Colonic mucosa (tissue), 4 donors: ENCODE measurements at regions not wholly inside any gene's neighbourhood (a gene's known extent, or its start where the extent isn't known, plus 50 kb on each side); places are given as distances from the start of the nearest gene placed in this dataset.

Source experiments
- DNase-seq: peaks from one replicate; pipeline ENCODE4 v3.0.0-alpha.2; 2020
- H3K27ac ChIP-seq: fragments of 200-600 bp; one replicate; pipeline ENCODE4 v1.8.0; 2021
- H3K27me3 ChIP-seq: fragments of 200-600 bp; one replicate; pipeline ENCODE4 v1.8.0; 2021
- H3K36me3 ChIP-seq: fragments of 200-600 bp; one replicate; pipeline ENCODE4 v1.8.0; 2021
- H3K4me1 ChIP-seq: fragments of 200-600 bp; one replicate; pipeline ENCODE4 v1.8.0; 2021; ENCODE audit warnings: mild to moderate bottlenecking
- H3K4me3 ChIP-seq: fragments of 200-600 bp; one replicate; pipeline ENCODE4 v1.8.0; 2021
- H3K9ac ChIP-seq, 2 donors: one replicate each; pipeline ENCODE4 v1.7.0; 2013; ENCODE audit warnings: control low read depth in 2 of 2, low read depth in 2 of 2, low read length in 2 of 2
- H3K9me3 ChIP-seq: fragments of 200-600 bp; one replicate; pipeline ENCODE4 v1.8.0; 2021
- CTCF ChIP-seq: fragments of 200-600 bp; IDR thresholded peaks from one replicate; pipeline ENCODE4 v1.8.0; 2022; ENCODE audit warnings: antibody characterized with exemption, mild to moderate bottlenecking
- intact Hi-C: fragments of 100-400 bp; cut with DNase I; formaldehyde crosslinking; loops from one replicate; pipeline ENCODE4 v1.14.1; 2022
- donor health status: healthy.
- donor health status: DM: no; HTN: no; CAD: no.
- donor health status: DM: no; HTN: no; CAD: no.

- H3K4me3 ChIP-seq, result no peak overlapping the region
- H3K4me1 ChIP-seq, result no peaks in the 10 kb centered on the region
- no peak overlapping the region for H3K9ac ChIP-seq
- intact Hi-C loops, result no loop called here
- no peaks in the 10 kb centered on the region for H3K9me3 ChIP-seq
- no peaks in the 10 kb centered on the region for H3K36me3 ChIP-seq
- no peak overlapping the region for H3K27ac ChIP-seq
- no peak for TF ChIP-seq CTCF
- peaks cover 13% of the 10 kb centered on the region for H3K27me3 ChIP-seq
- no peak for DNase-seq
Measured at GRCh38 chr17:77569846-77570564, 388.5 kb upstream of the TNRC6C start.

- intact Hi-C loops, result no loop called here
- DNase-seq, result no peak
- no peak overlapping the region for H3K27ac ChIP-seq
- no peak for TF ChIP-seq CTCF
- H3K36me3 ChIP-seq, result no peaks in the 10 kb centered on the region
- H3K4me1 ChIP-seq, result no peaks in the 10 kb centered on the region
- H3K9me3 ChIP-seq, result no peaks in the 10 kb centered on the region
- no peak overlapping the region for H3K9ac ChIP-seq
- no peak overlapping the region for H3K4me3 ChIP-seq
- H3K27me3 ChIP-seq, result peaks cover 13% of the 10 kb centered on the region
Measured at GRCh38 chr17:77570565-77570898, 388.0 kb upstream of the TNRC6C start.

- no peak for TF ChIP-seq CTCF
- no peaks in the 10 kb centered on the region for H3K9me3 ChIP-seq
- H3K27ac ChIP-seq, result no peak overlapping the region
- peak overlapping the region in 1 of 2 donors; percentile 19 for H3K9ac ChIP-seq
- H3K4me3 ChIP-seq, result no peak overlapping the region
- no peaks in the 10 kb centered on the region for H3K4me1 ChIP-seq
- intact Hi-C loops, result no loop called here
- peaks cover 13% of the 10 kb centered on the region for H3K27me3 ChIP-seq
- no peak for DNase-seq
- H3K36me3 ChIP-seq, result no peaks in the 10 kb centered on the region
Measured at GRCh38 chr17:77571155-77571981, 387.1 kb upstream of the TNRC6C start.

- no peak for DNase-seq
- no peak overlapping the region for H3K27ac ChIP-seq
- H3K27me3 ChIP-seq, result peaks cover 13% of the 10 kb centered on the region
- intact Hi-C loops, result no loop called here
- no peak for TF ChIP-seq CTCF
- H3K4me3 ChIP-seq, result no peak overlapping the region
- no peaks in the 10 kb centered on the region for H3K4me1 ChIP-seq
- no peaks in the 10 kb centered on the region for H3K9me3 ChIP-seq
- H3K9ac ChIP-seq, result no peak overlapping the region
- H3K36me3 ChIP-seq, result no peaks in the 10 kb centered on the region
Measured at GRCh38 chr17:77572065-77572601, 386.4 kb upstream of the TNRC6C start.

- intact Hi-C loops, result no loop called here
- H3K27me3 ChIP-seq, result peaks cover 13% of the 10 kb centered on the region
- no peaks in the 10 kb centered on the region for H3K9me3 ChIP-seq
- DNase-seq, result no peak
- no peak overlapping the region for H3K27ac ChIP-seq
- no peaks in the 10 kb centered on the region for H3K4me1 ChIP-seq
- no peak overlapping the region for H3K9ac ChIP-seq
- no peak overlapping the region for H3K4me3 ChIP-seq
- no peak for TF ChIP-seq CTCF
- H3K36me3 ChIP-seq, result no peaks in the 10 kb centered on the region
Measured at GRCh38 chr17:77572851-77573250, 385.7 kb upstream of the TNRC6C start.
